ENCODE measurements at regions not wholly inside any gene's neighbourhood (a gene's known extent, or its start where the extent isn't known, plus 50 kb on each side); places are given as distances from the start of the nearest gene placed in this dataset.

GRCh38 chr7:156223935-156224832 is 411.9 kb upstream of the SHH start:
- DNase-seq (ENCODE audit: low read depth) = no peak

- DNase-seq (ENCODE audit: low read depth) = no peak
These were observed 410.3 kb upstream of the SHH start for GRCh38 chr7:156222611-156223010.

- no peak for DNase-seq (ENCODE audit: low read depth)
These were observed 409.9 kb upstream of the SHH start for GRCh38 chr7:156222151-156222550.

GRCh38 chr7:156220701-156221100 is 408.4 kb upstream of the SHH start:
- DNase-seq (ENCODE audit: low read depth) = no peak

- no peak for DNase-seq (ENCODE audit: low read depth)
These were observed 407.9 kb upstream of the SHH start for GRCh38 chr7:156220078-156220605.

GRCh38 chr7:156219307-156220077 is 407.2 kb upstream of the SHH start:
- no peak for DNase-seq (ENCODE audit: low read depth)

- DNase-seq (ENCODE audit: low read depth) = no peak
These were observed 406.5 kb upstream of the SHH start for GRCh38 chr7:156218544-156219306.

GRCh38 chr7:156217803-156218202 is 405.5 kb upstream of the SHH start:
- DNase-seq (ENCODE audit: low read depth) = no peak

- no peak for DNase-seq (ENCODE audit: low read depth)
These were observed 396.8 kb upstream of the SHH start for GRCh38 chr7:156209087-156209486.

- DNase-seq (ENCODE audit: low read depth) = no peak
These were observed 395.0 kb upstream of the SHH start for GRCh38 chr7:156207306-156207705.

GRCh38 chr7:156206174-156206573 is 393.9 kb upstream of the SHH start:
- no peak for DNase-seq (ENCODE audit: low read depth)

- DNase-seq (ENCODE audit: low read depth) = no peak
These were observed 392.6 kb upstream of the SHH start for GRCh38 chr7:156204820-156205219.

GRCh38 chr7:156203923-156204322 is 391.7 kb upstream of the SHH start:
- no peak for DNase-seq (ENCODE audit: low read depth)

GRCh38 chr7:156198277-156198676 is 386.0 kb upstream of the SHH start:
- DNase-seq (ENCODE audit: low read depth) = no peak

GRCh38 chr7:156196649-156197048 is 384.4 kb upstream of the SHH start:
- no peak for DNase-seq (ENCODE audit: low read depth)

GRCh38 chr7:156195276-156195675 is 383.0 kb upstream of the SHH start:
- no peak for DNase-seq (ENCODE audit: low read depth)

GRCh38 chr7:156194813-156195212 is 382.6 kb upstream of the SHH start:
- DNase-seq (ENCODE audit: low read depth) = no peak

- DNase-seq (ENCODE audit: low read depth) = no peak
These were observed 380.7 kb upstream of the SHH start for GRCh38 chr7:156192921-156193320.

- DNase-seq (ENCODE audit: low read depth) = no peak
These were observed 378.8 kb upstream of the SHH start for GRCh38 chr7:156191090-156191489.

- no peak for DNase-seq (ENCODE audit: low read depth)
These were observed 372.8 kb upstream of the SHH start for GRCh38 chr7:156185076-156185475.

- no peak for DNase-seq (ENCODE audit: low read depth)
These were observed 371.9 kb upstream of the SHH start for GRCh38 chr7:156184164-156184563.
